SK-N-SH (cell line): ENCODE measurements at regions not wholly inside any gene's neighbourhood (a gene's known extent, or its start where the extent isn't known, plus 50 kb on each side); places are given as distances from the start of the nearest gene placed in this dataset.

Experiments
- CTCF ChIA-PET: fragments of 300-600, 350-600 bp; formaldehyde crosslinking; extraction: SDS; loops from one replicate; lab custom pipeline; 2021; lab: Yijun Ruan, JAX
- POLR2A ChIA-PET: fragments of 350-600 bp; sonication (Branson Sonifier 250); formaldehyde crosslinking; extraction: SDS; loops from one replicate; lab custom pipeline; 2020; ENCODE audit warnings: antibody characterized with exemption, inconsistent platforms; lab: Yijun Ruan, JAX
- DNase-seq: peaks from one replicate; pipeline ENCODE4 v3.0.0; 2012
- H2AFZ ChIP-seq: fragments of 200-600 bp; sonication (generic); 2 replicates; pipeline ENCODE4 v1.8.1; 2016; ENCODE audit warnings: antibody characterized with exemption, mild to moderate bottlenecking, low read depth
- H3F3A ChIP-seq: fragments of 200-600 bp; sonication (generic); replicated peaks from 2 replicates; pipeline ENCODE3; 2016; ENCODE audit warnings: antibody characterized with exemption, mild to moderate bottlenecking; ENCODE audit not compliant: insufficient read depth
- H3K27ac ChIP-seq, 2 experiments: fragments of 200-500 bp in 1 of 2; fragments of 200-600 bp in 1 of 2; sonication (Bioruptor generic) in 1 of 2; sonication (generic), shearing (Covaris generic) in 1 of 2; 2 replicates each; pipeline versions ENCODE4 v1.5.1 to v1.6.1; 2014 to 2016; ENCODE audit warnings: low read depth in 2 of 2, inconsistent platforms in 1 of 2, low read length in 1 of 2, mild to moderate bottlenecking in 1 of 2, mixed read lengths in 1 of 2
- H3K27me3 ChIP-seq: fragments of 200-600 bp; sonication (generic), shearing (Covaris generic); 2 replicates; pipeline ENCODE4 v1.6.1; 2016; ENCODE audit warnings: mixed run types; ENCODE audit not compliant: insufficient read depth
- H3K36me3 ChIP-seq, 2 experiments: fragments of 200-500 bp in 1 of 2; fragments of 200-600 bp in 1 of 2; sonication (Bioruptor generic) in 1 of 2; sonication (generic) in 1 of 2; replicated peaks in 1 of 2; 2 replicates each; pipeline versions ENCODE3 to v1.5.1; 2014 to 2016; ENCODE audit warnings: low read length in 1 of 2, mild to moderate bottlenecking in 1 of 2; ENCODE audit not compliant: insufficient read depth in 2 of 2, control insufficient read depth in 1 of 2
- H3K4me1 ChIP-seq, 2 experiments: fragments of 200-500 bp in 1 of 2; fragments of 200-600 bp in 1 of 2; sonication (Bioruptor generic) in 1 of 2; sonication (generic), shearing (Covaris generic) in 1 of 2; 2 replicates each; pipeline versions ENCODE4 v1.5.1 to v1.6.1; 2014 to 2016; ENCODE audit warnings: low read depth in 1 of 2, low read length in 1 of 2, mixed run types in 1 of 2; ENCODE audit not compliant: insufficient read depth in 2 of 2, control insufficient read depth in 1 of 2
- H3K4me2 ChIP-seq: fragments of 200-600 bp; sonication (generic), shearing (Covaris generic); 2 replicates; pipeline ENCODE4 v1.6.1; 2017; ENCODE audit warnings: mixed run types
- H3K4me3 ChIP-seq, 2 experiments: fragments of 200-500 bp in 1 of 2; fragments of 200-600 bp in 1 of 2; sonication (Bioruptor generic) in 1 of 2; sonication (generic), shearing (Covaris generic) in 1 of 2; 2 replicates each; pipeline versions ENCODE4 v1.5.1 to v1.8.1; 2014 to 2016; ENCODE audit warnings: low read depth in 2 of 2, inconsistent platforms in 1 of 2, low read length in 1 of 2, mild to moderate bottlenecking in 1 of 2, mixed read lengths in 1 of 2, moderate library complexity in 1 of 2
- H3K79me2 ChIP-seq: fragments of 200-600 bp; sonication (generic); 2 replicates; pipeline ENCODE4 v1.8.1; 2017; ENCODE audit warnings: mild to moderate bottlenecking; ENCODE audit not compliant: insufficient read depth
- H3K9ac ChIP-seq: fragments of 200-600 bp; sonication (generic); 2 replicates; pipeline ENCODE4 v1.6.1; 2017; ENCODE audit warnings: mixed run types
- H3K9me2 ChIP-seq: fragments of 200-600 bp; sonication (generic); 2 replicates; pipeline ENCODE4 v1.6.1; 2017; ENCODE audit warnings: mixed run types
- H3K9me3 ChIP-seq: fragments of 200-600 bp; sonication (generic); 2 replicates; pipeline ENCODE4 v1.6.1; 2017; ENCODE audit warnings: mixed run types, mild to moderate bottlenecking, moderate library complexity
- H4K20me1 ChIP-seq: fragments of 200-600 bp; sonication (generic); 2 replicates; pipeline ENCODE4 v1.6.1; 2017; ENCODE audit warnings: mild to moderate bottlenecking, mixed run types; ENCODE audit not compliant: insufficient read depth
- ELF1 ChIP-seq: IDR thresholded peaks from 2 replicates; pipeline ENCODE4 v1.4.0; 2012
- EZH2phosphoT487 ChIP-seq: fragments of 200-600 bp; sonication (generic); IDR thresholded peaks from 2 replicates; pipeline ENCODE4 v1.6.1; 2017; ENCODE audit warnings: low read depth, mixed run types, mild to moderate bottlenecking, antibody characterized with exemption, moderate library complexity, borderline replicate concordance
- FOSL2 ChIP-seq: IDR thresholded peaks from 2 replicates; pipeline ENCODE4 v1.4.0; 2012; ENCODE audit warnings: low read depth, mild to moderate bottlenecking, moderate library complexity, borderline replicate concordance
- GABPA ChIP-seq: IDR thresholded peaks from 2 replicates; pipeline ENCODE4 v1.4.0; 2012; ENCODE audit warnings: low read depth, mild to moderate bottlenecking
- IRF3 ChIP-seq: fragments of 150-350 bp; IDR thresholded peaks from 2 replicates; pipeline ENCODE4 v1.6.1; 2016; ENCODE audit warnings: mild to moderate bottlenecking, low read depth, low read length
- MAX ChIP-seq: IDR thresholded peaks from 2 replicates; pipeline ENCODE4 v1.4.0; 2012; ENCODE audit warnings: low read depth
- MEF2A ChIP-seq: IDR thresholded peaks from 2 replicates; pipeline ENCODE4 v1.4.0; 2012; ENCODE audit warnings: low read depth, borderline replicate concordance
- NFIC ChIP-seq: IDR thresholded peaks from 2 replicates; pipeline ENCODE4 v1.4.0; 2012; ENCODE audit warnings: borderline replicate concordance
- PBX3 ChIP-seq: IDR thresholded peaks from 2 replicates; pipeline ENCODE4; 2012
- POLR2AphosphoS5 ChIP-seq: IDR thresholded peaks from 2 replicates; pipeline ENCODE4 v1.6.1; 2012; ENCODE audit warnings: low read depth, low read length
- RAD21 ChIP-seq: IDR thresholded peaks from 2 replicates; pipeline ENCODE4 v1.6.1; 2012; ENCODE audit warnings: mild to moderate bottlenecking, low read length
- REST ChIP-seq: IDR thresholded peaks from 2 replicates; pipeline ENCODE4 v1.6.1; 2012; ENCODE audit warnings: mild to moderate bottlenecking, low read depth, low read length, moderate library complexity
- RFX5 ChIP-seq: IDR thresholded peaks from 2 replicates; pipeline ENCODE4 v1.6.1; 2012; ENCODE audit warnings: mild to moderate bottlenecking, improper control_type of control experiment, low read length
- RXRA ChIP-seq: IDR thresholded peaks from 2 replicates; pipeline ENCODE4 v1.4.0; 2012; ENCODE audit warnings: low read depth, mild to moderate bottlenecking, borderline replicate concordance
- SIN3A ChIP-seq: IDR thresholded peaks from 2 replicates; pipeline ENCODE4 v1.6.1; 2012; ENCODE audit warnings: low read depth, mild to moderate bottlenecking, low read length, moderate library complexity, borderline replicate concordance
- TAF1 ChIP-seq: IDR thresholded peaks from 2 replicates; pipeline ENCODE4 v1.6.1; 2012; ENCODE audit warnings: low read depth, mild to moderate bottlenecking, low read length, moderate library complexity, borderline replicate concordance
- TCF12 ChIP-seq: IDR thresholded peaks from 2 replicates; pipeline ENCODE4 v1.4.0; 2012
- TEAD4 ChIP-seq: IDR thresholded peaks from 2 replicates; pipeline ENCODE4 v1.4.0; 2012; ENCODE audit warnings: mild to moderate bottlenecking, borderline replicate concordance; ENCODE audit not compliant: insufficient read depth
- YY1 ChIP-seq: IDR thresholded peaks from 2 replicates; pipeline ENCODE4 v1.4.0; 2012; ENCODE audit warnings: low read depth, mild to moderate bottlenecking
- WGBS: methylation state at CpG from one replicate; pipeline ENCODE4 v1.1.6; 2017; ENCODE audit warnings: low lambda C conversion rate; 5-methylcytosine and 5-hydroxymethylcytosine counted together
- TF ChIP-seq, protein P1 (sequence below): IDR thresholded peaks from 2 replicates; pipeline ENCODE4 v1.4.0; 2012; ENCODE audit warnings: low read depth, borderline replicate concordance

DNA sequence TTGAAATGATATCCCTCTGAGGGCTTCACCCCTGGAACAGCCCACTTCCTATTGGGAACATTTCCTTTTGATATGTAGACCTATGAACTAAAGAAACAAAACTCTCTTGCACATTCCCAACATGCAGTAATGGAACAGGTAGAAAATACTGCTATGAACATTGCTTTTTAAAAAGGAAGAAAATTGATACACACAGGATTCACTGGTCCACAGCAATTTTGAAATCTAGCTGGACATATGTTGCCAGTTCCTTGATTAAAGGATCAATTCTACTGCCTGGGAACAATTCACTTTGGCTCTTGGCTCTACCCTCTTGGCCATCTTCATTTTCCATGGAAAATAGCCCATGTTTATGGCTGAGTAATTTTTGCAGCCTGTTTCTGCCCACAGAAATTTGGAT is 74.9 kb upstream of the ZNF280D start:
- Histone ChIP-seq H3K4me2 (no peak overlapping the region), H3K4me3 (no peak overlapping the region), H3K27ac (no peak overlapping the region), H2AFZ (no peak overlapping the region), H3K36me3 (peaks cover 0 to 5% of the 10 kb centered on the region in 2 experiments), H4K20me1 (no peaks in the 10 kb centered on the region), H3F3A (peaks cover 9% of the 10 kb centered on the region), H3K9me2 (no peaks in the 10 kb centered on the region), H3K79me2 (no peaks in the 10 kb centered on the region), H3K4me1 (peaks cover 0 to 8% of the 10 kb centered on the region in 2 experiments; a peak in 2 of 4 replicates), H3K27me3 (no peaks in the 10 kb centered on the region), H3K9ac (no peak overlapping the region), H3K9me3 (peaks cover 8% of the 10 kb centered on the region; the same call in 1 of the 2 replicates)
- no peak for DNase-seq
- ChIA-PET CTCF (no interaction called here), POLR2A (no interaction called here)
- TF ChIP-seq NFIC = no peak
- no peak for TF ChIP-seq ELF1
- no peak for TF ChIP-seq POLR2AphosphoS5
- TF ChIP-seq PBX3 = no peak
- no peak for TF ChIP-seq RFX5
- TF ChIP-seq RAD21 = no peak
- TF ChIP-seq, protein P1, sequence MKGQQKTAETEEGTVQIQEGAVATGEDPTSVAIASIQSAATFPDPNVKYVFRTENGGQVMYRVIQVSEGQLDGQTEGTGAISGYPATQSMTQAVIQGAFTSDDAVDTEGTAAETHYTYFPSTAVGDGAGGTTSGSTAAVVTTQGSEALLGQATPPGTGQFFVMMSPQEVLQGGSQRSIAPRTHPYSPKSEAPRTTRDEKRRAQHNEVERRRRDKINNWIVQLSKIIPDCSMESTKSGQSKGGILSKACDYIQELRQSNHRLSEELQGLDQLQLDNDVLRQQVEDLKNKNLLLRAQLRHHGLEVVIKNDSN = no peak
- no peak for TF ChIP-seq MEF2A
- no peak for TF ChIP-seq GABPA
- no peak for TF ChIP-seq YY1
- TF ChIP-seq SIN3A = no peak
- no peak for TF ChIP-seq EZH2phosphoT487
- no peak for TF ChIP-seq TEAD4

DNA sequence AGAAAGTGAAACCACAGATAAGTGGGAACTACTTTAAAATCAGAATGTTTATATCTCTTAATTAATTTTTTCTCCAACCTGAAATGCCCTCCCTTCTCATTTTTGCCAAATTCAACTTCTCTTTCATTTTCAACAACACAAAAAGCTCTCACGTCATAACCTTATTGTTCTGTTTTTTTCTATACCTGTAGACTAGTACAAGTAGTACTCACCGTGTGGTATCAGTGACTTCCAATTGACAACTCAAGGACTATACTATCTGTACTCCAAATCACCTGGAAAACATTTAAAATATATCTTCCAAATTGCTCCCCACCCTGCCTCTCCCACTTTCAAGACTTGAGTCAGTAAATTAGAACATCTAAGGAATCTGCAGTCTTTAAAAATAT is 72.8 kb upstream of the ZNF280D start:
- Histone ChIP-seq H3K4me3 (peak overlapping the region; percentile 24 to 43; a peak in 3 of 4 replicates), H3K9me2 (no peaks in the 10 kb centered on the region), H3K27ac (peak overlapping the region in 1 of 2 experiments; percentile 79; a peak in 3 of 4 replicates), H3K79me2 (no peaks in the 10 kb centered on the region), H3F3A (peaks cover 9% of the 10 kb centered on the region), H4K20me1 (no peaks in the 10 kb centered on the region), H3K4me1 (peaks cover 0 to 8% of the 10 kb centered on the region in 2 experiments; a peak in 2 of 4 replicates), H3K9me3 (peaks cover 8% of the 10 kb centered on the region; the same call in 1 of the 2 replicates), H3K27me3 (no peaks in the 10 kb centered on the region), H2AFZ (peak overlapping the region; percentile 95), H3K36me3 (peaks cover 0 to 5% of the 10 kb centered on the region in 2 experiments), H3K9ac (peak overlapping the region; percentile 55), H3K4me2 (peak overlapping the region; percentile 74)
- TF ChIP-seq NFIC (no peak), RXRA (no peak), IRF3 (no peak), FOSL2 (no peak), MAX (no peak), REST (no peak), TCF12 (no peak), TAF1 (no peak)
- TF ChIP-seq, protein P1 = no peak
- POLR2A ChIA-PET = no interaction called here
- CTCF ChIA-PET = interaction anchor here (0.6 kb wide), 1 partner anchor 189 kb away, joined by 3 read pairs; no protein-coding TSS in a partner anchor
- 62% methylated on average over 2 of the region's 2 CpGs for WGBS
- DNase-seq = no peak
